ENCODE measurements at regions not wholly inside any gene's neighbourhood (a gene's known extent, or its start where the extent isn't known, plus 50 kb on each side); places are given as distances from the start of the nearest gene placed in this dataset.

DNA sequence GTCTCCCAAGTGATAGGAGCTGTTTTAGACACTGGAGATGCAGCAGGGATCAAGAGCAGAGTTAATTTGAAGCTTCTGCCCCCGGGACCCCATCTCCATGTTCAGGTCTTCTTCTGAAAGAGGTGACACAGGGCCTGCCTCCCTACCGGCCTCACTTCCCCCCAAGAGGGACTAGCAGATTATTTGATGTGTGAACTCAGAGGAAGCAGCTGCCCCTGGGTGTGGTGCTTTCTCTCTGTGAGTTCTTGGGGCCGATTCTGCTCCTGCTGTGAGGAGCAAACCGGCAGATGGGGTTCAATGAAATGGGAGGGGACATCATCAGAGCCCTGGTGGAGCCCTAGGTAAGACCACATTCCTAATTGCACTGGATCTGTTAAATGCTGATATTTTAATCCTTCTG lies 193.4 kb downstream of the FBXO15 start:
- TF ChIP-seq, protein P1, sequence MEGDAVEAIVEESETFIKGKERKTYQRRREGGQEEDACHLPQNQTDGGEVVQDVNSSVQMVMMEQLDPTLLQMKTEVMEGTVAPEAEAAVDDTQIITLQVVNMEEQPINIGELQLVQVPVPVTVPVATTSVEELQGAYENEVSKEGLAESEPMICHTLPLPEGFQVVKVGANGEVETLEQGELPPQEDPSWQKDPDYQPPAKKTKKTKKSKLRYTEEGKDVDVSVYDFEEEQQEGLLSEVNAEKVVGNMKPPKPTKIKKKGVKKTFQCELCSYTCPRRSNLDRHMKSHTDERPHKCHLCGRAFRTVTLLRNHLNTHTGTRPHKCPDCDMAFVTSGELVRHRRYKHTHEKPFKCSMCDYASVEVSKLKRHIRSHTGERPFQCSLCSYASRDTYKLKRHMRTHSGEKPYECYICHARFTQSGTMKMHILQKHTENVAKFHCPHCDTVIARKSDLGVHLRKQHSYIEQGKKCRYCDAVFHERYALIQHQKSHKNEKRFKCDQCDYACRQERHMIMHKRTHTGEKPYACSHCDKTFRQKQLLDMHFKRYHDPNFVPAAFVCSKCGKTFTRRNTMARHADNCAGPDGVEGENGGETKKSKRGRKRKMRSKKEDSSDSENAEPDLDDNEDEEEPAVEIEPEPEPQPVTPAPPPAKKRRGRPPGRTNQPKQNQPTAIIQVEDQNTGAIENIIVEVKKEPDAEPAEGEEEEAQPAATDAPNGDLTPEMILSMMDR (IDR thresholded peaks at IDR 0.05): no peak
- TF ChIP-seq ZFX (IDR thresholded peaks at IDR 0.05; ENCODE audit: borderline replicate concordance): no peak

Data from 22Rv1 (cell line).